ENCODE measurements at regions not wholly inside any gene's neighbourhood (a gene's known extent, or its start where the extent isn't known, plus 50 kb on each side); places are given as distances from the start of the nearest gene placed in this dataset.

DNA sequence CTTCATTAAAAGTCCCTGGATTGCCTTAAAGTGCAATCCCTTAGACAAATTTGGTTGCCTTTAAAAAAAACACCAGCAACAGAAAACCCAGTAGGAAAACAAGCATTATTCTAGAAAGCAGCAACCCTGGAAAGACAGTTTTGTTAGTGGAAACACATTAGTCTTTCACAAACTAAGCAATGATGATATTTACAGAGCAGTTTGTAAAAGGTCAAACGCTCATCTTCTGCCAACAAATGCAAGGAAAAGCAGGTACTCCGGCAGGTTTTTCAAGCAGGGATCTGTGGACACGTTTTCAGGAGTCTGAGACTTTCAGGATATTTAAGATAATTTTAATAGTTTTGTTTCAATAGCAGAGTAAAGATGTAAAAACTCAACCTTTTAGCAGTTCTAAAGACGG, 202.2 kb downstream of the EXOC5 start:
- no peak for TF ChIP-seq POLR2A (IDR thresholded peaks at IDR 0.05)
- TF ChIP-seq, protein P1, sequence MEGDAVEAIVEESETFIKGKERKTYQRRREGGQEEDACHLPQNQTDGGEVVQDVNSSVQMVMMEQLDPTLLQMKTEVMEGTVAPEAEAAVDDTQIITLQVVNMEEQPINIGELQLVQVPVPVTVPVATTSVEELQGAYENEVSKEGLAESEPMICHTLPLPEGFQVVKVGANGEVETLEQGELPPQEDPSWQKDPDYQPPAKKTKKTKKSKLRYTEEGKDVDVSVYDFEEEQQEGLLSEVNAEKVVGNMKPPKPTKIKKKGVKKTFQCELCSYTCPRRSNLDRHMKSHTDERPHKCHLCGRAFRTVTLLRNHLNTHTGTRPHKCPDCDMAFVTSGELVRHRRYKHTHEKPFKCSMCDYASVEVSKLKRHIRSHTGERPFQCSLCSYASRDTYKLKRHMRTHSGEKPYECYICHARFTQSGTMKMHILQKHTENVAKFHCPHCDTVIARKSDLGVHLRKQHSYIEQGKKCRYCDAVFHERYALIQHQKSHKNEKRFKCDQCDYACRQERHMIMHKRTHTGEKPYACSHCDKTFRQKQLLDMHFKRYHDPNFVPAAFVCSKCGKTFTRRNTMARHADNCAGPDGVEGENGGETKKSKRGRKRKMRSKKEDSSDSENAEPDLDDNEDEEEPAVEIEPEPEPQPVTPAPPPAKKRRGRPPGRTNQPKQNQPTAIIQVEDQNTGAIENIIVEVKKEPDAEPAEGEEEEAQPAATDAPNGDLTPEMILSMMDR (IDR thresholded peaks at IDR 0.05) = no peak

Measured in Peyer's patch (tissue), 4 donors.